Mesenchymal stem cell (in vitro differentiated cells and primary cell): ENCODE measurements at regions not wholly inside any gene's neighbourhood (a gene's known extent, or its start where the extent isn't known, plus 50 kb on each side); places are given as distances from the start of the nearest gene placed in this dataset.

ENCODE experiments used
- DNase-seq: peaks from one replicate; pipeline ENCODE4 v3.0.0-alpha.2; 2013
- H2AFZ ChIP-seq: one replicate; pipeline ENCODE4 v1.6.1; 2013; ENCODE audit warnings: low read depth, mild to moderate bottlenecking, control low read depth, inconsistent platforms, low read length, moderate library complexity
- H2AK5ac ChIP-seq: 2 replicates; pipeline ENCODE4 v1.6.1; 2013; ENCODE audit warnings: low read length, moderate library complexity, mild to moderate bottlenecking, inconsistent platforms; ENCODE audit not compliant: severe bottlenecking
- H2BK120ac ChIP-seq: one replicate; pipeline ENCODE4 v1.6.1; 2013; ENCODE audit warnings: low read depth, mild to moderate bottlenecking, inconsistent platforms, low read length, moderate library complexity
- H2BK12ac ChIP-seq, 2 experiments: one replicate each; pipeline ENCODE4 v1.6.1; 2013; ENCODE audit warnings: inconsistent platforms in 2 of 2, low read length in 2 of 2, mild to moderate bottlenecking in 2 of 2, moderate library complexity in 2 of 2, control low read depth in 1 of 2
- H2BK15ac ChIP-seq: one replicate; pipeline ENCODE4 v1.6.1; 2013; ENCODE audit warnings: mild to moderate bottlenecking, low read depth, inconsistent platforms; ENCODE audit not compliant: poor library complexity, severe bottlenecking
- H2BK5ac ChIP-seq: 2 replicates; pipeline ENCODE4 v1.6.1; 2013; ENCODE audit warnings: low read depth, mild to moderate bottlenecking, low read length, control low read depth, inconsistent platforms; ENCODE audit not compliant: poor library complexity, severe bottlenecking
- H3K14ac ChIP-seq, 2 experiments: one replicate each; pipeline ENCODE4 v1.6.1; 2013; ENCODE audit warnings: inconsistent platforms in 2 of 2, low read length in 2 of 2, control low read depth in 1 of 2, mild to moderate bottlenecking in 1 of 2, moderate library complexity in 1 of 2
- H3K18ac ChIP-seq, 2 experiments: one replicate each; pipeline ENCODE4 v1.6.1; 2013; ENCODE audit warnings: inconsistent platforms in 2 of 2, low read length in 2 of 2, control low read depth in 1 of 2, low read depth in 1 of 2, mild to moderate bottlenecking in 1 of 2
- H3K23ac ChIP-seq, 2 experiments: one replicate each; pipeline ENCODE4 v1.6.1; 2013; ENCODE audit warnings: inconsistent platforms in 2 of 2, low read length in 2 of 2, mild to moderate bottlenecking in 2 of 2, moderate library complexity in 2 of 2, control low read depth in 1 of 2
- H3K27ac ChIP-seq: 2 replicates; pipeline ENCODE4 v1.5.1; 2013; ENCODE audit warnings: mild to moderate bottlenecking, moderate library complexity, low read length, control low read depth, inconsistent platforms; ENCODE audit not compliant: poor library complexity, severe bottlenecking
- H3K27me3 ChIP-seq, 2 experiments: 2 replicates each; pipeline versions ENCODE4 v1.6.1 to v1.7.0; 2013; ENCODE audit warnings: low read length in 2 of 2, mild to moderate bottlenecking in 2 of 2, moderate library complexity in 2 of 2, control low read depth in 1 of 2, inconsistent platforms in 1 of 2; ENCODE audit not compliant: control insufficient read depth in 1 of 2, insufficient read depth in 1 of 2
- H3K36me3 ChIP-seq, 2 experiments: 2 replicates each; pipeline versions ENCODE4 v1.6.1 to v1.7.0; 2013; ENCODE audit warnings: low read length in 2 of 2, control low read depth in 1 of 2, inconsistent platforms in 1 of 2, low read depth in 1 of 2, mild to moderate bottlenecking in 1 of 2; ENCODE audit not compliant: insufficient read depth in 2 of 2, control insufficient read depth in 1 of 2
- H3K4ac ChIP-seq, 2 experiments: one replicate each; pipeline ENCODE4 v1.6.1; 2013; ENCODE audit warnings: inconsistent platforms in 2 of 2, low read length in 2 of 2, mild to moderate bottlenecking in 2 of 2, moderate library complexity in 2 of 2, control low read depth in 1 of 2, low read depth in 1 of 2
- H3K4me1 ChIP-seq: 2 replicates; pipeline ENCODE4 v1.6.1; 2013; ENCODE audit warnings: low read depth, low read length, control low read depth; ENCODE audit not compliant: control insufficient read depth, insufficient read depth
- H3K4me2 ChIP-seq: 2 replicates; pipeline ENCODE4 v1.6.1; 2013; ENCODE audit warnings: low read length, mild to moderate bottlenecking, inconsistent platforms; ENCODE audit not compliant: poor library complexity, severe bottlenecking
- H3K4me3 ChIP-seq, 2 experiments: 2 replicates each; pipeline versions ENCODE4 v1.5.1 to v1.7.0; 2013; ENCODE audit warnings: low read length in 2 of 2, mild to moderate bottlenecking in 2 of 2, control low read depth in 1 of 2, low read depth in 1 of 2; ENCODE audit not compliant: insufficient read depth in 1 of 2
- H3K79me1 ChIP-seq: replicated peaks from 2 replicates; pipeline ENCODE4 v1.6.1; 2013; ENCODE audit warnings: mild to moderate bottlenecking, control low read depth, low read length, inconsistent platforms; ENCODE audit not compliant: poor library complexity, severe bottlenecking
- H3K9ac ChIP-seq: 2 replicates; pipeline ENCODE4 v1.7.0; 2013; ENCODE audit warnings: mild to moderate bottlenecking, low read length, moderate library complexity
- H3K9me3 ChIP-seq: 2 replicates; pipeline ENCODE4 v1.7.0; 2013; ENCODE audit warnings: mild to moderate bottlenecking, low read length; ENCODE audit not compliant: control insufficient read depth
- H4K8ac ChIP-seq: one replicate; pipeline ENCODE4 v1.6.1; 2013; ENCODE audit warnings: inconsistent platforms, mild to moderate bottlenecking, low read length, moderate library complexity
- H4K91ac ChIP-seq: one replicate; pipeline ENCODE4 v1.6.1; 2013; ENCODE audit warnings: mild to moderate bottlenecking, low read length, inconsistent platforms
- WGBS: methylation state at CpG from one replicate; pipeline ENCODE4 v1.1.7; 2013; ENCODE audit warnings: mixed read lengths; 5-methylcytosine and 5-hydroxymethylcytosine counted together

DNA sequence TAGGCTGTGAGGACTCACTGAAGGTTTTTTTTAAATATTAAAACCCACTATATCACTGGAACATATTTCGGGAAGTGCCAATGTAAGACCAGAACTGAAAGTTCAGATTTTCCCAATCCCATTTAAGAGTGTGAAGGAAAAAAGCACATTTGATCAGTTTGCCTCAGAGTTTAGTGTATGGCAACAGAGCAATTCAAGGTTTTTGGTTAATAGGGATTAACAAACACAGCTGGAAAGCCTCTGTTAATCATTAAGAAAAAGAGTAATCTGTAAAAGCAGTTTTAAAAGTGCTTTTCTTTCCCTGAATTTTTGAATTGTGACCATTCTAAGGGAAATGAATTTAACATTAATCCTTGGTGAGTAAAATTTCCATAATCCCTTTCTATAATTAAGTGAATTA lies 60.4 kb downstream of the NPY5R start:
- H3K36me3 ChIP-seq = no peaks in the 10 kb centered on the region
- H3K4me2 ChIP-seq = no peak overlapping the region
- no peaks in the 10 kb centered on the region for H3K27me3 ChIP-seq
- H3K4me1 ChIP-seq = no peaks in the 10 kb centered on the region
- no peak overlapping the region for H2BK12ac ChIP-seq
- no peak overlapping the region for H4K8ac ChIP-seq
- H3K14ac ChIP-seq = no peak overlapping the region
- no peak overlapping the region for H2AK5ac ChIP-seq
- H3K79me1 ChIP-seq = no peaks in the 10 kb centered on the region
- H3K18ac ChIP-seq = no peak overlapping the region
- H3K27ac ChIP-seq = peak overlapping the region; percentile 91
- no peak overlapping the region for H2AFZ ChIP-seq
- H3K9me3 ChIP-seq = no peaks in the 10 kb centered on the region
- H2BK120ac ChIP-seq = no peak overlapping the region
- no peak overlapping the region for H2BK5ac ChIP-seq
- no peak for DNase-seq
- no peak overlapping the region for H3K4ac ChIP-seq
- H3K9ac ChIP-seq = peak overlapping the region; percentile 15
- H3K23ac ChIP-seq = no peak overlapping the region
- H3K4me3 ChIP-seq = no peak overlapping the region
- no peak overlapping the region for H2BK15ac ChIP-seq
- no peak overlapping the region for H4K91ac ChIP-seq
- 89% methylated on average over 1 of the region's 1 CpG for WGBS
